Right atrium auricular region (tissue), 2 donors: ENCODE measurements at regions not wholly inside any gene's neighbourhood (a gene's known extent, or its start where the extent isn't known, plus 50 kb on each side); places are given as distances from the start of the nearest gene placed in this dataset.
"Not testable (repeated sequence)": the region's sequence is repeated elsewhere in the genome, so short reads cannot be mapped to it uniquely, and the experiment has no call there.

Experiments
- DNase-seq: peaks from one replicate; pipeline ENCODE4 v3.0.0-alpha.2; 2019; ENCODE audit warnings: low spot score
- H3K27ac ChIP-seq, 2 donors: fragments of 200-600 bp; sonication (generic); 1 replicate in 1 of 2; 2 replicates in 1 of 2; pipeline ENCODE4 v1.5.1; 2016 to 2019
- H3K27me3 ChIP-seq, 2 donors: fragments of 200-600 bp; sonication (generic); one replicate each; pipeline versions ENCODE4 v1.5.1 to v1.6.0; 2017 to 2019
- H3K36me3 ChIP-seq: fragments of 200-600 bp; sonication (generic); one replicate; pipeline ENCODE4 v1.5.1; 2016
- H3K4me1 ChIP-seq, 2 donors: fragments of 200-600 bp; sonication (generic); one replicate each; pipeline versions ENCODE4 v1.5.1 to v1.6.0; 2017 to 2019
- H3K4me3 ChIP-seq, 2 donors: fragments of 200-600 bp; sonication (generic); 1 replicate in 1 of 2; 2 replicates in 1 of 2; pipeline ENCODE4 v1.5.1; 2017 to 2019; ENCODE audit warnings: mild to moderate bottlenecking in 1 of 2, moderate library complexity in 1 of 2
- H3K9me3 ChIP-seq, 2 donors: fragments of 200-600 bp; sonication (generic); one replicate each; pipeline ENCODE4 v1.5.1; 2019
- TF ChIP-seq, protein P1 (sequence below), 2 donors: fragments of 200-600 bp; sonication (generic); IDR thresholded peaks; one replicate each; pipeline ENCODE4 v1.5.1; 2019; ENCODE audit warnings: antibody characterized with exemption in 2 of 2

DNA sequence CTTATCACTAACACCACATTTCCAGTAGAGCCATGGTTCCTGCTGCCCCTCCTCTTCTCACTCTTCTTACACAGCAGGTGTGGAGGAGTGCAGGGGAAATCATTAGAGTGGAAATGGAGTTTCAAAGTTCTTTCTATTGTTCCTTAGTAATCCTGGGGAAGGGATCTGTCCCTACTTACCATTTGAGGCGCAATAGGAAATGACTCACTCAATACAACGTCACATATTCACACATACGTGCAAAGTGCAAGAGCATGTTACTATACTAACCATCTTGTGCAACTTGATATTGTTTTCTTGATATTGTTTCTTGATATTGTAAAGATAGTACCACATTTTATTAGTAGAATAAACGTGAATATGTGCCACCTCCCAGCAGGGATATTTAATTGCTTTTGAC lies 1010.2 kb downstream of the DNAJB9 start:
- TF ChIP-seq, protein P1, sequence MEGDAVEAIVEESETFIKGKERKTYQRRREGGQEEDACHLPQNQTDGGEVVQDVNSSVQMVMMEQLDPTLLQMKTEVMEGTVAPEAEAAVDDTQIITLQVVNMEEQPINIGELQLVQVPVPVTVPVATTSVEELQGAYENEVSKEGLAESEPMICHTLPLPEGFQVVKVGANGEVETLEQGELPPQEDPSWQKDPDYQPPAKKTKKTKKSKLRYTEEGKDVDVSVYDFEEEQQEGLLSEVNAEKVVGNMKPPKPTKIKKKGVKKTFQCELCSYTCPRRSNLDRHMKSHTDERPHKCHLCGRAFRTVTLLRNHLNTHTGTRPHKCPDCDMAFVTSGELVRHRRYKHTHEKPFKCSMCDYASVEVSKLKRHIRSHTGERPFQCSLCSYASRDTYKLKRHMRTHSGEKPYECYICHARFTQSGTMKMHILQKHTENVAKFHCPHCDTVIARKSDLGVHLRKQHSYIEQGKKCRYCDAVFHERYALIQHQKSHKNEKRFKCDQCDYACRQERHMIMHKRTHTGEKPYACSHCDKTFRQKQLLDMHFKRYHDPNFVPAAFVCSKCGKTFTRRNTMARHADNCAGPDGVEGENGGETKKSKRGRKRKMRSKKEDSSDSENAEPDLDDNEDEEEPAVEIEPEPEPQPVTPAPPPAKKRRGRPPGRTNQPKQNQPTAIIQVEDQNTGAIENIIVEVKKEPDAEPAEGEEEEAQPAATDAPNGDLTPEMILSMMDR (IDR thresholded peaks at IDR 0.05): no peak
- no peak overlapping the region for H3K4me3 ChIP-seq
- no peak overlapping the region for H3K27ac ChIP-seq
- H3K9me3 ChIP-seq: peaks cover 0 to 3% of the 10 kb centered on the region in 2 donors
- no peaks in the 10 kb centered on the region for H3K36me3 ChIP-seq
- no peaks in the 10 kb centered on the region for H3K27me3 ChIP-seq
- no peaks in the 10 kb centered on the region for H3K4me1 ChIP-seq
- no peak for DNase-seq

DNA sequence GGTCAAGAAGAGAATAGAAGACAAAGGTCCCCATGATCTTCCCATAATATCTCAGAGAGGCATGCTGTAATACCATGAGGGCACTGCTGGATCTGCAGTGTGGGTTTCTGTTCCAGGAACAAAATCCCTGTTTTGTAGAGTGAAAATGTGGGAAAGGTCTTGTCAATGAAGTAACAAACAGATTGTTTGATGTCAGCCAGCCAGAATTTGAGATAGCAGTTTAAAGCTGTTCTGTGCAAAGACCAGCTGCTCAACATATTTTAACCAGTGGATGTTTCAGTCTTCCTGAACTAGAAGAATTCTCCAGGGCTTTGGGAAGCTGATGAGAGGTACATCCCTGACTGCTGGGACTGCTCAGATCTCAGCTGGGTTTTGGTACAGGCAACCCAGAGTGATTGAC lies 1012.5 kb downstream of the DNAJB9 start:
- H3K9me3 ChIP-seq: peaks cover 0 to 9% of the 10 kb centered on the region in 2 donors
- TF ChIP-seq, protein P1 (IDR thresholded peaks at IDR 0.05): no peak
- no peaks in the 10 kb centered on the region for H3K27me3 ChIP-seq
- no peaks in the 10 kb centered on the region for H3K4me1 ChIP-seq
- no peak for DNase-seq
- no peaks in the 10 kb centered on the region for H3K36me3 ChIP-seq
- H3K4me3 ChIP-seq: no peak overlapping the region
- H3K27ac ChIP-seq: no peak overlapping the region

DNA sequence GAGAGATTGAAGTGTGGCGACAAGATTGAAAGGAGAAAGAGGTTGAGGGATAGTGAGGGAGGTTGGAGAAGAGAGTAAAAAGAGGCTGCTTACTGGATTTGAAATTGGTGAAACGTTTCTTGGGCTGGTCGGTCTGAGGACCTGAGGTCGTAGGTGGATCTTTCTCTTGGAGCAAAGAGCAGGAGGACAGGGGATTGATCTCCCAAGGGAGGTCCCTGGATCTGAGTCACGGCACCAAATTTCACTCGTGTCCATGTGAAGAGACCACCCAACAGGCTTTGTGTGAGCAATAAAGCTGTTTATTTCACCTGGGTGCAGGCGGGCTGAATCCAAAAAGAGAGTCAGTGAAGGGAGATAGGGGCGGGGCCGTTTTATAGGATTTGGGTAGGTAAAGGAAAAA lies 1027.3 kb downstream of the DNAJB9 start:
- not testable (repeated sequence) for H3K9me3 ChIP-seq, H3K27me3 ChIP-seq, H3K4me3 ChIP-seq, H3K4me1 ChIP-seq, H3K36me3 ChIP-seq, DNase-seq, H3K27ac ChIP-seq

DNA sequence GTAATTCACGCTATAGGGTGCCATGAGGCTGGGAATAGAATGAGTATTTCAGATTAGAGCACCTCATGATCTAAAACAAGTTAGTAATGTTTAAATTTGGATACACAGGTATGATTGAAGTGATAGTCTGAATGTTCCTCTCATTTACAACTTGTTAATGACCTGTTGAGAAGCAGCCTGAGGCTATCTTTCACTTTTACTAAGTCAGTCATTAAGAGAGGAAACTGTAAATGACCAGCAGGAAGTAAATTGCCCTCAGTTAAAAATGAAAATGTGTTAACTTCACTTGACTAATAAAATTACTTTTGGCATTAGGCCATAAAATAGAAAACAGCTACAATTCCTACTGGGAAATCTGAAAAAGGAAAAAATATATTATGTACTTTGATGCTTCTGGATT lies 1042.0 kb downstream of the DNAJB9 start:
- H3K36me3 ChIP-seq: no peaks in the 10 kb centered on the region
- no peak overlapping the region for H3K4me3 ChIP-seq
- no peak overlapping the region for H3K27ac ChIP-seq
- no peak for DNase-seq
- peaks cover 0 to 5% of the 10 kb centered on the region in 2 donors for H3K9me3 ChIP-seq
- TF ChIP-seq, protein P1 (IDR thresholded peaks at IDR 0.05): no peak
- H3K27me3 ChIP-seq: no peaks in the 10 kb centered on the region
- no peaks in the 10 kb centered on the region for H3K4me1 ChIP-seq

DNA sequence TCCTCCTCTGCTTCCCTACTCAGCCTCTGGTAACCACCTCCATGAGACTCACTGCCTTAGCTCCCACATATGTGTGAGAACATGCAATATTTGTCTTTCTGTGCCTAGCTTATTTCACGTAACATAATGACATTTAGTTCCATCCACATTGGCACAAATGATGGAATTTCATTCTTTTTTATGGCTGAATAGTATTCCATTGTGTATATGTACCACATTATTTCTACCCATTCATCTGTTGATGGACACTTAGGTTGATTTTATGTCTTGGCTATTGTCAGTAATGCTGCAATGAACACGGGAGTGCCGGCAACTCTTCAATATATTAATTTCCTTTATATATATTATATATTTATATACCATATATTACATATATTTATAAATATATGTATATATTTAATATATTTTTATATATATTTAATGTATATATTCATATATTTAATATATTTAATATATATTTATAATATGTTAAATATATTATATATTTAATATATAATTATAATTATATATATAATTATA lies 1046.9 kb downstream of the DNAJB9 start:
- H3K27ac ChIP-seq: no peak overlapping the region
- DNase-seq: no peak
- no peaks in the 10 kb centered on the region for H3K4me1 ChIP-seq
- no peaks in the 10 kb centered on the region for H3K27me3 ChIP-seq
- TF ChIP-seq, protein P1 (IDR thresholded peaks at IDR 0.05): no peak
- H3K36me3 ChIP-seq: no peaks in the 10 kb centered on the region
- no peak overlapping the region for H3K4me3 ChIP-seq
- H3K9me3 ChIP-seq: peaks cover 0 to 5% of the 10 kb centered on the region in 2 donors

DNA sequence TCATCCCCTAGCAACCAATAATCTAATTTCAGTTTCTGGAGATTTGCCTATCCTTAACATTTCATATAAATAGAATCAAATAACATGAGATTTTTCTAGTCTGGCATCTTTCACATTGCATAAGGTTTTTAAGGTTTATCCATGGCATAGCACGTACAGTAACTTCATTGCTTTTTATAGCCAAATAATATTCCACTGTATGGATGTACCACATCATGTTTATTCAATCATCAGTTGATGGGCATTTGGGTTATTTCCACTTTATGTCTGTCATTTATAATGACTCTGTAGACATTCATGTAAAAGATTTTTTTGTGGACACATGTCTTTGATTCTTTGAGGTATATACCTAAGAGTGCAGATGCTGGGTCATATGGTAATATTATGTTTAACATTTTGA lies 1052.6 kb downstream of the DNAJB9 start:
- Histone ChIP-seq H3K4me1 (no peaks in the 10 kb centered on the region), H3K9me3 (peaks cover 0 to 7% of the 10 kb centered on the region in 2 donors), H3K36me3 (no peaks in the 10 kb centered on the region), H3K27me3 (no peaks in the 10 kb centered on the region), H3K27ac (no peak overlapping the region), H3K4me3 (no peak overlapping the region)
- TF ChIP-seq, protein P1 (IDR thresholded peaks at IDR 0.05): no peak
- no peak for DNase-seq

DNA sequence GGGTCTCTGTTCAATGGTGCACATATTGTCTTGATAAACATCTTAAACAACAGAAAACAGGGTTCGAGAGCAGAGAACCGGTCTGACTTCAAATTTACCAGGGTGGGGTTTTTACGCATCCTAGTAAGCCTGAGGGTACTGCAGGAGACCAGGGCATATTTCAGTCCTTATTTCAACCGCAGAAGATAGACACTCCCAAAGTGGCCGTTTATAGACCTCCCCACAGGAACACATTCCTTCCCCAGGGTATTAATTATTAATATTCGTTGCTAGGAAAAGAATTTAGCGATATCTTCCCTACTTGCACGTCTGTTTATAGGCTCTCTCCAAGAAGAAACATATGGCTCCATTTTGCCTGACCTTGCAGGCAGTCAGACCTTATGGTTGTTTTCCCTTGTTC lies 1063.2 kb downstream of the DNAJB9 start:
- DNase-seq, H3K27ac ChIP-seq, H3K9me3 ChIP-seq, H3K36me3 ChIP-seq, H3K4me3 ChIP-seq, H3K4me1 ChIP-seq, H3K27me3 ChIP-seq: not testable (repeated sequence)
